Lower leg skin (tissue), 3 donors: ENCODE measurements at regions not wholly inside any gene's neighbourhood (a gene's known extent, or its start where the extent isn't known, plus 50 kb on each side); places are given as distances from the start of the nearest gene placed in this dataset.

Experiments
- CTCF ChIP-seq, 3 donors: fragments of 450-650 bp; IDR thresholded peaks; one replicate each; pipeline ENCODE4 v1.5.1; 2016; ENCODE audit warnings: antibody characterized with exemption in 3 of 3, mild to moderate bottlenecking in 3 of 3, moderate library complexity in 2 of 3
- POLR2A ChIP-seq, 2 donors: fragments of 450-650 bp; IDR thresholded peaks; one replicate each; pipeline ENCODE4 v1.6.1; 2016 to 2017; ENCODE audit warnings: antibody characterized with exemption in 2 of 2, mild to moderate bottlenecking in 1 of 2, moderate library complexity in 1 of 2

GRCh38 chr20:10109641-10110040 is 74.9 kb downstream of the ANKEF1 start:
- no peak for TF ChIP-seq CTCF (IDR thresholded peaks at IDR 0.05)
- TF ChIP-seq POLR2A (IDR thresholded peaks at IDR 0.05), result no peak
